Activated naive CD4-positive, alpha-beta T cell treated with Interleukin-2 at 50 U/mL for 16 hours (primary cell): ENCODE measurements at regions not wholly inside any gene's neighbourhood (a gene's known extent, or its start where the extent isn't known, plus 50 kb on each side); places are given as distances from the start of the nearest gene placed in this dataset.
"Not testable (repeated sequence)": the region's sequence is repeated elsewhere in the genome, so short reads cannot be mapped to it uniquely, and the experiment has no call there.

Experiments
- DNase-seq: peaks from one replicate; pipeline ENCODE4 v3.0.0-alpha.2; 2020

- DNase-seq = no peak
Measured at GRCh38 chr3:153269730-153270129, 107.7 kb downstream of the RAP2B start.

GRCh38 chr3:153273217-153273616 lies 111.2 kb downstream of the RAP2B start:
- no peak for DNase-seq

- DNase-seq = no peak
Measured at GRCh38 chr3:153273767-153274435, 111.9 kb downstream of the RAP2B start.

- no peak for DNase-seq
Measured at GRCh38 chr3:153274561-153274960, 112.5 kb downstream of the RAP2B start.

GRCh38 chr3:153275514-153275913 lies 113.5 kb downstream of the RAP2B start:
- no peak for DNase-seq

GRCh38 chr3:153277029-153277428 lies 115.0 kb downstream of the RAP2B start:
- DNase-seq = no peak

- not testable (repeated sequence) for DNase-seq
Measured at GRCh38 chr3:153281236-153281997, 119.4 kb downstream of the RAP2B start.

- DNase-seq = no peak
Measured at GRCh38 chr3:153282355-153282754, 120.3 kb downstream of the RAP2B start.

- DNase-seq = peak; percentile 45
Measured at GRCh38 chr3:153284282-153284938, 122.4 kb downstream of the RAP2B start.

- no peak for DNase-seq
Measured at GRCh38 chr3:153285194-153285641, 123.2 kb downstream of the RAP2B start.

- DNase-seq = no peak
Measured at GRCh38 chr3:153285982-153286381, 124.0 kb downstream of the RAP2B start.

GRCh38 chr3:153287017-153287416 lies 125.0 kb downstream of the RAP2B start:
- DNase-seq = no peak

GRCh38 chr3:153289334-153289808 lies 127.3 kb downstream of the RAP2B start:
- no peak for DNase-seq

- no peak for DNase-seq
Measured at GRCh38 chr3:153290268-153291015, 128.4 kb downstream of the RAP2B start.

- DNase-seq = no peak
Measured at GRCh38 chr3:153291059-153291685, 129.1 kb downstream of the RAP2B start.

GRCh38 chr3:153293265-153293664 lies 131.2 kb downstream of the RAP2B start:
- no peak for DNase-seq

- DNase-seq = no peak
Measured at GRCh38 chr3:153295901-153296300, 133.9 kb downstream of the RAP2B start.

GRCh38 chr3:153305189-153305588 lies 143.2 kb downstream of the RAP2B start:
- no peak for DNase-seq

- no peak for DNase-seq
Measured at GRCh38 chr3:153311541-153311940, 149.5 kb downstream of the RAP2B start.

- no peak for DNase-seq
Measured at GRCh38 chr3:153313302-153313965, 151.4 kb downstream of the RAP2B start.

GRCh38 chr3:153314038-153314437 lies 152.0 kb downstream of the RAP2B start:
- DNase-seq = no peak

GRCh38 chr3:153315781-153316180 lies 153.8 kb downstream of the RAP2B start:
- no peak for DNase-seq
